AG04449 (cell line): ENCODE measurements at regions not wholly inside any gene's neighbourhood (a gene's known extent, or its start where the extent isn't known, plus 50 kb on each side); places are given as distances from the start of the nearest gene placed in this dataset.

Experiments used
- CTCF ChIA-PET: fragments of 350-600 bp; formaldehyde crosslinking; extraction: SDS; loops from one replicate; lab custom pipeline; 2021; ENCODE audit warnings: antibody characterized with exemption; lab: Yijun Ruan, JAX
- POLR2A ChIA-PET: fragments of 400-600, 350-600 bp; formaldehyde crosslinking; extraction: SDS; loops from one replicate; lab custom pipeline; 2020; ENCODE audit warnings: antibody characterized with exemption, inconsistent platforms; lab: Yijun Ruan, JAX
- DNase-seq: peaks from one replicate; pipeline ENCODE4 v3.0.0-alpha.2; 2010; ENCODE audit warnings: low read depth, low spot score
- H3K4me3 ChIP-seq: 2 replicates; pipeline ENCODE4 v1.5.1; 2011; ENCODE audit warnings: low read depth, mild to moderate bottlenecking, control low read depth, low read length
- CTCF ChIP-seq: IDR thresholded peaks from one replicate; pipeline ENCODE4 v1.5.1; 2011; ENCODE audit warnings: mild to moderate bottlenecking, moderate library complexity, low read length, control low read depth, inconsistent platforms; ENCODE audit not compliant: insufficient read depth; ENCODE audit errors: missing control alignments

GRCh38 chr16:65619606-65620005 is 497.7 kb upstream of the CDH11 start:
- ChIA-PET CTCF (no interaction called here), POLR2A (no interaction called here)
- no peak for TF ChIP-seq CTCF

DNA sequence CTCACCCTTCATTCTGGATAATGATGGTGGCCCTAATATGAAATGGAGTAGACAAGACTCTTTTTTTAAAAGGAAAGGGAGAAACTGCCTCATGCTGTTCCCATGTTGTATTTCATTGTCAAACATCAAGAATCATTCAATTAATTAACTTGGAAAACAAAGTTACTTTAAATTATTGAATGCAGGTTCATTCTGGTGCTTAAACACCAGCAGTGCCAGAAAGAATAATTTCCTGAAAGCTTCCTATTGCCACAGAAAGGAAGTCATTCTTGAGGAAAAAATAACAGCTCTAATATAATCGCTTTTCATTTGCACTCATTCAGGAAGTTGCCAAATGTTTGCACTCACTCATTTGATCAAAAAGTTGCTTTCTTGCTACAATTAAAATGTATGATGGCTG is 497.1 kb upstream of the CDH11 start:
- no peak for TF ChIP-seq CTCF
- H3K4me3 ChIP-seq = no peak overlapping the region
- POLR2A ChIA-PET = no interaction called here
- no peak for DNase-seq
- CTCF ChIA-PET = no interaction called here

More at GRCh38 chr16:65619606-65620005, 497.7 kb upstream of the CDH11 start:
- no peak for DNase-seq
- no peak overlapping the region for H3K4me3 ChIP-seq

DNA sequence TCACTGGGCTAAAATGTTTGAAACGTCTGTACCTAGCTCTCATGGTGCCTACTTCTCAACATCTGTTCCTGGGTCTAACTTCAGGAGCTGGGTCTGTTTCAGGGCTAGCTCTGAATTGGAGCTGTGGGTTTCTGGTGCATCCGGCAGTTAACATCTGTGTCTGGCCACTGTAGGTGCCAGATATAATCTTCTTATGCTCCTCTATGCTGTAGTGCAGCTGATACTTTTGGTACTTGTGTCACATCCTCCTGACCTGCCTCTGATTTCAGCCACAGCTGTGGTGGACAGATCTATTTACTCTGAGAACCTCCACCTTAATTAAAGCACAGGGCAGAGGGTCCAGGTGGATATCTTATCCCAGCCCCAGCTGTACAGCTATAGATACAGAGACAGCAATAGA is 496.5 kb upstream of the CDH11 start:
- POLR2A ChIA-PET = no interaction called here

DNA sequence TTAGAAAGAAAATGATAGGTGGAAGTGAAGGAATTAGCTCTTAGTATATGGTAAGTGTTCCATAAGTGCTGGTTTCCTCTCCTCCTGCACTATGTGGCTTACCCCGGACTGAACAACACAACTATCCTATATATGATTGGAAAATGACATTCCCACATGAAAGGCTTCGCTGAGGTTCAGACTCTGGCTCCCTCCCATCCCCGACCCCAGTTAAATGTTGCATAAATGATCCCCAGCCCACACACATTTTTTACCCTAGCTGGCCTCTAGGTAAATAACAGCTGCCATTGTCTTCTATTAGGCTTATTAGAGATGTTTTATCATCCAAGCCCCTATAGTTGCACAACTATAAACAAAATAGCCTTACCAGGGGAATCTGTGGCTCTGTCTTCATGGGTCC is 495.6 kb upstream of the CDH11 start:
- CTCF ChIA-PET = interaction anchor here (1.0 kb wide), 1 partner anchor 12 kb away, joined by 3 read pairs; no protein-coding TSS in a partner anchor
- H3K4me3 ChIP-seq = no peak overlapping the region
- DNase-seq = no peak
- no peak for TF ChIP-seq CTCF
- POLR2A ChIA-PET = no interaction called here

More for the DNA sequence above, 496.5 kb upstream of the CDH11 start:
- CTCF ChIA-PET = interaction anchor here (1.0 kb wide), 1 partner anchor 12 kb away, joined by 3 read pairs; no protein-coding TSS in a partner anchor
- TF ChIP-seq CTCF = no peak
- H3K4me3 ChIP-seq = no peak overlapping the region
- no peak for DNase-seq

DNA sequence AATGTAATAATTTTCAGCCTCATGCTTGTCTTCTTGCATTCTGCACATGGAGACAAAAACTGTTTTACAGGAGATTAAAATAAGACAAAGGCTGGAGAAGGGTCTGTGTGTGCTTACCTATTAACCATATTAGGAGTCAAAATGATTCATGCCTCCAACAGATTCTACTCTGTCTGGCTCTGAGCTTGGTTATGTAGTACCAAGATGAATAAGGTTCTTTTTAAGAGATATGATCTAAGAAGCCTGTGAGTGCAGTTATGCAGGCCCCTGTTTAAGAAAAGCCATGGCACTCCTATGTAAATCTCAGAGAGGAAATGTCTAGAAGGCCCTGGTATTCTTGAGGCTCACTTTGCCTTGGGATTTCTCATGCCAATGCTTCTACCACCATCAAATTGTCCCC is 486.6 kb upstream of the CDH11 start:
- ChIA-PET POLR2A (no interaction called here), CTCF (no interaction called here)

DNA sequence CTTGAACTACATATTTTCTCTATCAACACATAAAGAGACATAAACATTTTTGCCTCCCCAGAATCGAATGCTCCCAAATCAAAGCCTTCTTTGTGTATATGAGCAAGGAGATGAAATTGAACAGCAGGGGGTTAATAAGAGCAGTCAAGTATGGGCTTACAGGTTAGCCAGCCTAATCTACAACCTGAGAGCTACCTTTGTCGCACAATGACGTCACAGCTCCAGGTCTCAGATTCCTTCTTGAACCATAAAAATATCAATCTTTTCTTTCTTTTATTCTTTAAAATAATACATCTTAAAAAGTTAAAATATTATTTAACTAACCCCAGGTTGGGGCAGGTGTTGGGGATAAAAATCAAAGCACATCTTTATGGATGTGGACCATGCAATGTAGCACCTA is 482.9 kb upstream of the CDH11 start:
- no peak for TF ChIP-seq CTCF
- no peak for DNase-seq
- CTCF ChIA-PET = no interaction called here
- no peak overlapping the region for H3K4me3 ChIP-seq
- POLR2A ChIA-PET = no interaction called here

More for the DNA sequence above, 486.6 kb upstream of the CDH11 start:
- no peak for TF ChIP-seq CTCF
- no peak overlapping the region for H3K4me3 ChIP-seq
- DNase-seq = no peak
